ENCODE measurements at regions not wholly inside any gene's neighbourhood (a gene's known extent, or its start where the extent isn't known, plus 50 kb on each side); places are given as distances from the start of the nearest gene placed in this dataset.

DNA sequence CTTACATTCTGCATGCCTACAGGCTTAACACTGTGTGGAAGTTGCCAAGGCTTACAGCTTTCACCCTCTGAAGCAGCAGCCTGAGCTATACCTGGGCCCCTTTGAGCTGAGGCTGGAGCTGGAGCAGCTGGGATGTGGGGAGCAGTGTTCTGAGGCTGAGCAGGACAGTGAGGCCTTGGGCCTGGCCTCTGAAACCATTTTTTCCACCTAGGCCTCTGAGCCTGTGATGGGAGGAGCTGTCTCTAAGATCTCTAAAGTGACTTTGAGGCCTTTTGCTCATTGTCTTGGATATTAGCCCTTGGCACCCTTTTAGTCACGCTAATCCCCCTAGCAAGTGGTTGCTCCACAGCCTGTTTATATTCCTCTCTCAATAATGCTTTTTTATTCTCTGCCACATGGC is 59.9 kb upstream of the ZBED5 start:
- TF ChIP-seq SMARCA5 (IDR thresholded peaks at IDR 0.05) (no peak), POLR2AphosphoS5 (IDR thresholded peaks at IDR 0.05; ENCODE audit: low read length) (no peak), EZH2 (IDR thresholded peaks at IDR 0.05; ENCODE audit: borderline replicate concordance, control insufficient read depth, low read depth, low read length) (no peak), YY1 (IDR thresholded peaks at IDR 0.05; ENCODE audit: low read depth, low read length) (no peak), POLR2A (IDR thresholded peaks at IDR 0.05; ENCODE audit: low read depth, low read length) (no peak), SP1 (IDR thresholded peaks at IDR 0.05; ENCODE audit: low read depth, low read length) (no peak), ZBED1 (IDR thresholded peaks at IDR 0.05; ENCODE audit: borderline replicate concordance) (no peak), BRCA1 (IDR thresholded peaks at IDR 0.05; ENCODE audit: low read depth, low read length) (no peak)
- TF ChIP-seq, protein P1, sequence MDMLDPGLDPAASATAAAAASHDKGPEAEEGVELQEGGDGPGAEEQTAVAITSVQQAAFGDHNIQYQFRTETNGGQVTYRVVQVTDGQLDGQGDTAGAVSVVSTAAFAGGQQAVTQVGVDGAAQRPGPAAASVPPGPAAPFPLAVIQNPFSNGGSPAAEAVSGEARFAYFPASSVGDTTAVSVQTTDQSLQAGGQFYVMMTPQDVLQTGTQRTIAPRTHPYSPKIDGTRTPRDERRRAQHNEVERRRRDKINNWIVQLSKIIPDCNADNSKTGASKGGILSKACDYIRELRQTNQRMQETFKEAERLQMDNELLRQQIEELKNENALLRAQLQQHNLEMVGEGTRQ (IDR thresholded peaks at IDR 0.05; ENCODE audit: borderline replicate concordance, low read depth, low read length): no peak
- TF ChIP-seq, protein P2, sequence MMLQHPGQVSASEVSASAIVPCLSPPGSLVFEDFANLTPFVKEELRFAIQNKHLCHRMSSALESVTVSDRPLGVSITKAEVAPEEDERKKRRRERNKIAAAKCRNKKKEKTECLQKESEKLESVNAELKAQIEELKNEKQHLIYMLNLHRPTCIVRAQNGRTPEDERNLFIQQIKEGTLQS (IDR thresholded peaks at IDR 0.05; ENCODE audit: borderline replicate concordance, extremely low read depth, low read depth, low read length): no peak
- TF ChIP-seq, protein P3, sequence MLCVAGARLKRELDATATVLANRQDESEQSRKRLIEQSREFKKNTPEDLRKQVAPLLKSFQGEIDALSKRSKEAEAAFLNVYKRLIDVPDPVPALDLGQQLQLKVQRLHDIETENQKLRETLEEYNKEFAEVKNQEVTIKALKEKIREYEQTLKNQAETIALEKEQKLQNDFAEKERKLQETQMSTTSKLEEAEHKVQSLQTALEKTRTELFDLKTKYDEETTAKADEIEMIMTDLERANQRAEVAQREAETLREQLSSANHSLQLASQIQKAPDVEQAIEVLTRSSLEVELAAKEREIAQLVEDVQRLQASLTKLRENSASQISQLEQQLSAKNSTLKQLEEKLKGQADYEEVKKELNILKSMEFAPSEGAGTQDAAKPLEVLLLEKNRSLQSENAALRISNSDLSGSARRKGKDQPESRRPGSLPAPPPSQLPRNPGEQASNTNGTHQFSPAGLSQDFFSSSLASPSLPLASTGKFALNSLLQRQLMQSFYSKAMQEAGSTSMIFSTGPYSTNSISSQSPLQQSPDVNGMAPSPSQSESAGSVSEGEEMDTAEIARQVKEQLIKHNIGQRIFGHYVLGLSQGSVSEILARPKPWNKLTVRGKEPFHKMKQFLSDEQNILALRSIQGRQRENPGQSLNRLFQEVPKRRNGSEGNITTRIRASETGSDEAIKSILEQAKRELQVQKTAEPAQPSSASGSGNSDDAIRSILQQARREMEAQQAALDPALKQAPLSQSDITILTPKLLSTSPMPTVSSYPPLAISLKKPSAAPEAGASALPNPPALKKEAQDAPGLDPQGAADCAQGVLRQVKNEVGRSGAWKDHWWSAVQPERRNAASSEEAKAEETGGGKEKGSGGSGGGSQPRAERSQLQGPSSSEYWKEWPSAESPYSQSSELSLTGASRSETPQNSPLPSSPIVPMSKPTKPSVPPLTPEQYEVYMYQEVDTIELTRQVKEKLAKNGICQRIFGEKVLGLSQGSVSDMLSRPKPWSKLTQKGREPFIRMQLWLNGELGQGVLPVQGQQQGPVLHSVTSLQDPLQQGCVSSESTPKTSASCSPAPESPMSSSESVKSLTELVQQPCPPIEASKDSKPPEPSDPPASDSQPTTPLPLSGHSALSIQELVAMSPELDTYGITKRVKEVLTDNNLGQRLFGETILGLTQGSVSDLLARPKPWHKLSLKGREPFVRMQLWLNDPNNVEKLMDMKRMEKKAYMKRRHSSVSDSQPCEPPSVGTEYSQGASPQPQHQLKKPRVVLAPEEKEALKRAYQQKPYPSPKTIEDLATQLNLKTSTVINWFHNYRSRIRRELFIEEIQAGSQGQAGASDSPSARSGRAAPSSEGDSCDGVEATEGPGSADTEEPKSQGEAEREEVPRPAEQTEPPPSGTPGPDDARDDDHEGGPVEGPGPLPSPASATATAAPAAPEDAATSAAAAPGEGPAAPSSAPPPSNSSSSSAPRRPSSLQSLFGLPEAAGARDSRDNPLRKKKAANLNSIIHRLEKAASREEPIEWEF (IDR thresholded peaks at IDR 0.05; ENCODE audit: insufficient replicate concordance, low read depth, low read length): no peak
- TF ChIP-seq, protein P4, sequence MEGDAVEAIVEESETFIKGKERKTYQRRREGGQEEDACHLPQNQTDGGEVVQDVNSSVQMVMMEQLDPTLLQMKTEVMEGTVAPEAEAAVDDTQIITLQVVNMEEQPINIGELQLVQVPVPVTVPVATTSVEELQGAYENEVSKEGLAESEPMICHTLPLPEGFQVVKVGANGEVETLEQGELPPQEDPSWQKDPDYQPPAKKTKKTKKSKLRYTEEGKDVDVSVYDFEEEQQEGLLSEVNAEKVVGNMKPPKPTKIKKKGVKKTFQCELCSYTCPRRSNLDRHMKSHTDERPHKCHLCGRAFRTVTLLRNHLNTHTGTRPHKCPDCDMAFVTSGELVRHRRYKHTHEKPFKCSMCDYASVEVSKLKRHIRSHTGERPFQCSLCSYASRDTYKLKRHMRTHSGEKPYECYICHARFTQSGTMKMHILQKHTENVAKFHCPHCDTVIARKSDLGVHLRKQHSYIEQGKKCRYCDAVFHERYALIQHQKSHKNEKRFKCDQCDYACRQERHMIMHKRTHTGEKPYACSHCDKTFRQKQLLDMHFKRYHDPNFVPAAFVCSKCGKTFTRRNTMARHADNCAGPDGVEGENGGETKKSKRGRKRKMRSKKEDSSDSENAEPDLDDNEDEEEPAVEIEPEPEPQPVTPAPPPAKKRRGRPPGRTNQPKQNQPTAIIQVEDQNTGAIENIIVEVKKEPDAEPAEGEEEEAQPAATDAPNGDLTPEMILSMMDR (IDR thresholded peaks at IDR 0.05 in 2 of 3, conservative IDR thresholded peaks at IDR 0.05 in 1 of 3; ENCODE audit: control insufficient read depth in 2 of 3, extremely low read depth in 1 of 3, insufficient read depth in 1 of 3, low read depth in 3 of 3, low read length in 3 of 3): no peak
